ENCODE measurements at regions not wholly inside any gene's neighbourhood (a gene's known extent, or its start where the extent isn't known, plus 50 kb on each side); places are given as distances from the start of the nearest gene placed in this dataset.
"Not testable (repeated sequence)": the region's sequence is repeated elsewhere in the genome, so short reads cannot be mapped to it uniquely, and the experiment has no call there.

DNA sequence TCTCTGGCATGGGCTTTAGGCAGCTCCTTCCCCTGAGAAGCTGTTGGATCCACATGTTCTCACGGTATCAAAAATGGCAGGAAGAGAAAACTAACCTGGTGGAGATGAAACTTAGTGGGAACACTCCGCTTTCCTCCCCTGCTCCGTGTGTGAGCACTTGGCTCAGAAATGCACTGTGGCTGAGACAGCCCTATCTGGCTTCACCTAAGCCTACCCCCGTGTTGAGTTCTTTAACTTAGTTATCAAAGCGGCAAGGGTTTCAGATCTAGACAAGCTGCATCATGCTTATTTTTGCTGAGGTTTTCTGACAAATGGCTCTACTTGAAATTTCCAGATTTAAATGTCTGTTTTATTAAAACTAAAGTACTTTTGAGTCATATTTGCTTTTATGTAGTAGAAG lies 221.6 kb upstream of the PLGLB2 start:
- H3K4me3 ChIP-seq (ENCODE audit: low read depth, low read length); H3K27ac ChIP-seq (ENCODE audit: low read depth, low read length); H3K27me3 ChIP-seq (ENCODE audit: control insufficient read depth, insufficient read depth, low read length); H3K4me1 ChIP-seq (ENCODE audit: control insufficient read depth, insufficient read depth, low read length); DNase-seq (ENCODE audit: low read depth in 4 of 6, low spot score in 6 of 6); H3K36me3 ChIP-seq (ENCODE audit: control insufficient read depth, insufficient read depth, low read length); H3K9me3 ChIP-seq (ENCODE audit: control insufficient read depth, insufficient read depth, low read length): not testable (repeated sequence)
- no CpG with 5 or more reads among the region's 5 CpGs for WGBS (ENCODE audit: insufficient coverage)

GRCh38 chr2:87531968-87532715 lies 215.7 kb upstream of the PLGLB2 start:
- H3K27me3 ChIP-seq (ENCODE audit: control insufficient read depth, insufficient read depth, low read length); H3K4me1 ChIP-seq (ENCODE audit: control insufficient read depth, insufficient read depth, low read length); H3K4me3 ChIP-seq (ENCODE audit: low read depth, low read length); H3K27ac ChIP-seq (ENCODE audit: low read depth, low read length); H3K9me3 ChIP-seq (ENCODE audit: control insufficient read depth, insufficient read depth, low read length); H3K36me3 ChIP-seq (ENCODE audit: control insufficient read depth, insufficient read depth, low read length); DNase-seq (ENCODE audit: low read depth in 4 of 6, low spot score in 6 of 6): not testable (repeated sequence)
- WGBS (ENCODE audit: insufficient coverage), result no CpG with 5 or more reads among the region's 7 CpGs

DNA sequence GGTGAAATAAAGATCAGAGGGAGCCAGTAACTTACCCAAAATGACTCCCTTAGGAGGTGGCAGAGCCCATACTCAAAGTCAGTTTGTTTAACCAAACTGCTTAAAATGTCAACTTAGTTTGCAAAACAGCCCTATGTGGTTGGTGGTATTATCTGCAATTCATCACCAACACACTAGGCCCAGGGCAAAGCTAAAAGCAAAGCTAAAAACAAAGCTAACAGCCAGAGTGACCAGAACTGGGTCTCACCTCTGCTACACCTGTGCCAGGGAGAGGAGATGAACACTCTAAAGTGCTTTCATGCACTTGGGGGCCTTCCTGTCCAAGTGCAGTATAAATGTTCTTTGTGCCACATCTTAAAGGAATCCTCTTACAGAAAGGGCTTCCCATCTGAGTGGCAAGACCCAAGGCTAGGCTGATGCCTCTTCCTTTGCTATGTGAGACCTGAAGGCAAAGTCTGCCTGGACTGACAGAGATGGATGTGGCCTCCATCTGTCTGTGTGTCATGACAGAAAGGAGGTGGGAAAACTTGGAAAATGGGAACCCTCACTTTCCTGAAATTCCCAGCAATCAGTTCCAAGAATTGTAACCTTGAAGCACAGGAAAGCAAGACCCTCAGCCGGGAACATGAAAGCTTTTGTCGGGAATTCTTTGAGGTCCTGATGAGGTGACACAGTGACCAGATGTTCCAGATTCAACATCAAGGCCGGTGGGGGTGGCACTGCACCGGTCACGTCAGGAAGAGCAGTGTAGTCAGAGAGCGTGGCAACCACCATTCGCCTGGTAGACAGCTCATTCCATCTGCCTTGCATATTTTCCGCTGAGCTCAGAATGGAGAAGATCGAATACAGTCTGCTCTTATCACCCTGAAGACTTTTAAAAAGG lies 214.3 kb upstream of the PLGLB2 start:
- not testable (repeated sequence) for H3K36me3 ChIP-seq (ENCODE audit: control insufficient read depth, insufficient read depth, low read length); DNase-seq (ENCODE audit: low read depth in 4 of 6, low spot score in 6 of 6); H3K27ac ChIP-seq (ENCODE audit: low read depth, low read length); H3K4me3 ChIP-seq (ENCODE audit: low read depth, low read length); H3K27me3 ChIP-seq (ENCODE audit: control insufficient read depth, insufficient read depth, low read length); H3K4me1 ChIP-seq (ENCODE audit: control insufficient read depth, insufficient read depth, low read length); H3K9me3 ChIP-seq (ENCODE audit: control insufficient read depth, insufficient read depth, low read length)
- 38% methylated on average over 5 of the region's 9 CpGs for WGBS (ENCODE audit: insufficient coverage)

GRCh38 chr2:87534273-87534889 lies 213.5 kb upstream of the PLGLB2 start:
- H3K27me3 ChIP-seq (ENCODE audit: control insufficient read depth, insufficient read depth, low read length); H3K9me3 ChIP-seq (ENCODE audit: control insufficient read depth, insufficient read depth, low read length); DNase-seq (ENCODE audit: low read depth in 4 of 6, low spot score in 6 of 6); H3K27ac ChIP-seq (ENCODE audit: low read depth, low read length); H3K4me3 ChIP-seq (ENCODE audit: low read depth, low read length); H3K4me1 ChIP-seq (ENCODE audit: control insufficient read depth, insufficient read depth, low read length); H3K36me3 ChIP-seq (ENCODE audit: control insufficient read depth, insufficient read depth, low read length): not testable (repeated sequence)
- WGBS (ENCODE audit: insufficient coverage), result no CpG with 5 or more reads among the region's 14 CpGs

GRCh38 chr2:87536427-87536826 lies 211.5 kb upstream of the PLGLB2 start:
- not testable (repeated sequence) for H3K27ac ChIP-seq (ENCODE audit: low read depth, low read length); H3K36me3 ChIP-seq (ENCODE audit: control insufficient read depth, insufficient read depth, low read length); H3K4me3 ChIP-seq (ENCODE audit: low read depth, low read length); H3K27me3 ChIP-seq (ENCODE audit: control insufficient read depth, insufficient read depth, low read length); DNase-seq (ENCODE audit: low read depth in 4 of 6, low spot score in 6 of 6); H3K4me1 ChIP-seq (ENCODE audit: control insufficient read depth, insufficient read depth, low read length); H3K9me3 ChIP-seq (ENCODE audit: control insufficient read depth, insufficient read depth, low read length)
- WGBS (ENCODE audit: insufficient coverage), result no CpG with 5 or more reads among the region's 5 CpGs

DNA sequence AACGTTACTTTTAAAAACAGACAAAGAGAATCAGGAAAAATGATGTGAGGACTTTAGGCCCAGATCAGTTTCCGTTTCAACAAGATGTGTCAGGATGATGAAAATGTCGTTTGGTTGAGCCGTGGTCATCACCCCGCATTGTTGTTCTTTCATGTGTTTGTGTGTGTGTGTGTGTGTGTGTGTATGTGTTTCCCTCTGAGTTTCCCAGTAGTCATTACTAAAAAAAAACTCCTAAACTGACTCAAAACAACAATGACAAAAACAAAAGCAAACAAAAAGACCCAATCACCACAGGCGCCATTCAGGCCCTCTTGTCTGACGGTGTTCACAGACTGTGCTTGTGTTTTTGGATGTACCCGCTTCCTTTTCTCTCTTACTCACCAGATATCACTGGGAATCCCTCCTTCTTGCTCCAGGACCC lies 210.6 kb upstream of the PLGLB2 start:
- not testable (repeated sequence) for H3K4me3 ChIP-seq (ENCODE audit: low read depth, low read length); H3K27ac ChIP-seq (ENCODE audit: low read depth, low read length); DNase-seq (ENCODE audit: low read depth in 4 of 6, low spot score in 6 of 6); H3K9me3 ChIP-seq (ENCODE audit: control insufficient read depth, insufficient read depth, low read length); H3K36me3 ChIP-seq (ENCODE audit: control insufficient read depth, insufficient read depth, low read length); H3K4me1 ChIP-seq (ENCODE audit: control insufficient read depth, insufficient read depth, low read length); H3K27me3 ChIP-seq (ENCODE audit: control insufficient read depth, insufficient read depth, low read length)
- WGBS (ENCODE audit: insufficient coverage), result 62% methylated on average over 3 of the region's 8 CpGs

GRCh38 chr2:87538268-87538667 lies 209.6 kb upstream of the PLGLB2 start:
- not testable (repeated sequence) for H3K4me1 ChIP-seq (ENCODE audit: control insufficient read depth, insufficient read depth, low read length); DNase-seq (ENCODE audit: low read depth in 4 of 6, low spot score in 6 of 6); H3K27ac ChIP-seq (ENCODE audit: low read depth, low read length); H3K27me3 ChIP-seq (ENCODE audit: control insufficient read depth, insufficient read depth, low read length); H3K9me3 ChIP-seq (ENCODE audit: control insufficient read depth, insufficient read depth, low read length); H3K36me3 ChIP-seq (ENCODE audit: control insufficient read depth, insufficient read depth, low read length); H3K4me3 ChIP-seq (ENCODE audit: low read depth, low read length)
- WGBS (ENCODE audit: insufficient coverage), result no CpG with 5 or more reads among the region's 12 CpGs

DNA sequence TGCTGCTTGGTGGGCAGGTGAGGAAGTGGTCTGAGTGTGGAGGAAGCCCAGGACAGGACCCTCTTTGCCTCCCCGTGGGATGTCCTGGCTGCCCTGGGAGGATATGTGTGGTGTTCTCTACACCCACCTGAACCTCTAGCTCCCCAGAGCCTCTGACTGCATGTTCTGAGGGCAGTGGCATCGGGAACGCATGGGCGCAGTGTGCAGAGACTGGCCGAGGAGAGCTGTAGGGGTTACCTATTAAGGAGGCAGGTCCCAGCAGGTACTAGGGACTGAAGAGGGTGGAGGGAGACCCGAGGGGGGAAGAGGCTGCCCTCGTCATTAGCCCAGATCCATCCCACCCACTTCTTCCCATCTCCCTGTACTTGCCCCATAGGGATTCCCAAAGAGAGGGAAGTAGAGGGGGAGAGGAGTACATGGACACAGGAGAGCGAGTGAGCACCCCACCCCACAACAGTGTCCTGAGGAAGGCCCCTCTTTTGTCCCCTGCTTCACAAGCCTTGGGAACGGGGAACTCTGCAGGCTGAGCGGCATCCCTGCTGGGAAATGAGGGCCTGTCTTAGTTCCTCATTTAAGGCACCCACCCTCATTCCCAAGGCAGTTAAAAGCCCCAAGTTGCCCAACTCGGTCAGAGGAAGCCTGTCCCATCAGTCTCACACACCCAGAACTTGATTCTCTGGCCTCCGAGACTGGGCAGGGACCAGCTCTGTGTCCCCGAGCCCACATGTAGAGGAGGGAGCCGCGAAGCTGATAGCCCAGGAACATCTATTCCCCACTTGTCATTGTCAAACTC lies 208.5 kb upstream of the PLGLB2 start:
- not testable (repeated sequence) for H3K4me3 ChIP-seq (ENCODE audit: low read depth, low read length); H3K4me1 ChIP-seq (ENCODE audit: control insufficient read depth, insufficient read depth, low read length); H3K9me3 ChIP-seq (ENCODE audit: control insufficient read depth, insufficient read depth, low read length); H3K27ac ChIP-seq (ENCODE audit: low read depth, low read length); H3K27me3 ChIP-seq (ENCODE audit: control insufficient read depth, insufficient read depth, low read length); H3K36me3 ChIP-seq (ENCODE audit: control insufficient read depth, insufficient read depth, low read length); DNase-seq (ENCODE audit: low read depth in 4 of 6, low spot score in 6 of 6)
- no CpG with 5 or more reads among the region's 15 CpGs for WGBS (ENCODE audit: insufficient coverage)

DNA sequence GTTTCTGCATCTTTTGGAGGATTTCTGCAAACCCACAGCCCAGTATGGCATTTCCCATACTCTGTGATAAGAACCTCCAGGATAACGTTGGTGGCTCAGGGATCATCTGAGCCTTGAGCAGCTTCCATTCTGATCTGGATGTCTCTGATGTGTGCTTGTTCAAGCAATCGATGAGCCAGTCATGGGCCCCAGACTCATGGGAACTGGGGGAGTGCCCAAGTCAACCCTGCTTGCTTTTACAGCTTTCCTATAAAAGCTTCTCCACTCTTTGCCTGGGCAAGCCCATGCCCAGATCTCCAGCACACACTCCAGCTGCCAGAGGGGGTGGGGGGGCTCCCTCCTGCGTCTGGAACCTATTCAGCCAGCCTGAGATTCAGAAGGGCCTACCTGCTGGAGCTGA lies 207.6 kb upstream of the PLGLB2 start:
- H3K4me3 ChIP-seq (ENCODE audit: low read depth, low read length); DNase-seq (ENCODE audit: low read depth in 4 of 6, low spot score in 6 of 6); H3K9me3 ChIP-seq (ENCODE audit: control insufficient read depth, insufficient read depth, low read length); H3K36me3 ChIP-seq (ENCODE audit: control insufficient read depth, insufficient read depth, low read length); H3K4me1 ChIP-seq (ENCODE audit: control insufficient read depth, insufficient read depth, low read length); H3K27ac ChIP-seq (ENCODE audit: low read depth, low read length); H3K27me3 ChIP-seq (ENCODE audit: control insufficient read depth, insufficient read depth, low read length): not testable (repeated sequence)
- no CpG with 5 or more reads among the region's 3 CpGs for WGBS (ENCODE audit: insufficient coverage)

Measured in spinal cord (tissue), 9 donors.